Activated effector memory CD4-positive, alpha-beta T cell treated with Interleukin-2 at 50 U/mL for 16 hours (primary cell): ENCODE measurements at regions not wholly inside any gene's neighbourhood (a gene's known extent, or its start where the extent isn't known, plus 50 kb on each side); places are given as distances from the start of the nearest gene placed in this dataset.

Source experiments
- DNase-seq: peaks from one replicate; pipeline ENCODE4 v3.0.0-alpha.2; 2020

DNA sequence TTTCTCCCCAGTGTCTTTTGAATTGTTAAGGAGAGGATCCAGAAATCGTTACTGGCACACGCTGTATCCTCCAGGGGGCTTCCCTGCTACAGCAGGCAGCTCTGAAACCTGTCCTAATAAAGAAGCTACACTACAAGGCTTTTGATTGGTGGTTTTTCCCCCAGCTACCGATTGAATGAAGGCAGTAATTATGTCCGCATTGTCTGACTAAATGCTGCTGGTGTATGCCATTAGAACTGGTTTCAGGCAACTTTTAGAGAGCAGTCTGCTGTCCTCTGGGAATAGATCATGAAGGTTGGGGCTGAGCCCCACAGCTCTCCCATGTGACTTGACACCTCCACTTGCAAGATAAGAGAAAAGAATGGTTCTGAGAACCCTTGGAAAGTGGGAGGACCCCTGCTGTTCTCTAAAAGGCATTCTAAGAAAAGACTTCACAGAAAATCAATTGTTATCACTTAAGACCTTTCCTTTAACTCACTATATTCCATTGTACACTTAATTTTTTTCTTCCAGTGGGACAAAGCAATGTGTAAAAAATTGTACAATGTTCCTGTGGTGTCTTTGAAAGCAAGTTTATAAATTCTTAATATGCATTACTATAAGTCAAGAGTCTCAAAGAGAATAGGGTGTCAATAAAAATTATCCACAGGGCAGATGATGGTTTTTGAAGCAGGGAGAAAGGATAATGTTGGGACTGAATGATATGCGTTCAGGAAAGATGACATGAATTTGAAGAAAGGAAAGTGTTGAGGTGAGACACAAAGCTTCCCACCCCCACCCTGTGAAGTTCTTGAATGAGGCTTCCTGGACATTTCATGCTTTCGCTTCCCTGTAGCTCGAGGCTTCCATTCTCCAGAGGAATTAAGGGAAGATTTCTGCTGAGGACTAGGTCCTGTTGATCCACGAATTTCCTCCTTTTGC, 53.0 kb upstream of the DAZL start:
- no peak for DNase-seq

DNA sequence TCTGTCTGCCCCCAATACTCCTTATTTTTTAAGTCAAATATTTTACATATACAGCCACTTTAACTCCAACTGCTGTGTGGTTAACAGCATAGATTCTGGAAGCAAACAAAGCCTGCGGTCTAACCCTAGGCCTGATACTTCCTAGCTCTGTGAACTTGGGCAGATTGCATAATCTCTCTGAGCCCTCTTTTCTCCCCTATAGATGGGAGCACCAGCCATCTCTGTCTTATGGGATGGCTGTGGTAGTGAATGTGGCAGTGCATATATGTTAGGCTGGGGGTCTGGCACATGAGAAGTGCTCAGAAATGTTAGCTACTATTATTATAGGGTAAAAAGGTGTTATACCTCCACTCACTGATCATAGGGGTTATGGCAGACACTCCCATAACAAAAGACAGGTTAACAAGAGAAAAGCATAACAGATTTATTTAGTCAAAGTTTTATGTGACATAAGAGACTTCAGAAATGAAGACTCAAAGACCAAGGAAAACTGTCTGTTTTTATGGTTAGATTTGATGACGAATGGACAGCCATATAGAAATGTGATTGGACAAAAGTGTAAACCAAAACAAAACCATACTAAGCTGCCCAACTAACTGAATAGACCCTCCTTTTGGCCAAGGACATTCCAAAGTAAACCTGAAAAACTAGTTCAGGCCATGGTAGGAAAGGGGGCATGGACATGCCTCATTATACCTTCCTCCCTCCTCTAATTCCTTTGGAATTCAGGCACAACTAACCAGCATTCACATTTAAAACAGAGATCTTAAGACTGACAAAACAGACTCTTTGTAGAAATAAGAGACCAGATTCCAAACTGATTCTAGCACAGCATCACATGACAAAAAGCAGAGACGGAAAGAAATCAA, 53.9 kb upstream of the DAZL start:
- DNase-seq, result no peak

DNA sequence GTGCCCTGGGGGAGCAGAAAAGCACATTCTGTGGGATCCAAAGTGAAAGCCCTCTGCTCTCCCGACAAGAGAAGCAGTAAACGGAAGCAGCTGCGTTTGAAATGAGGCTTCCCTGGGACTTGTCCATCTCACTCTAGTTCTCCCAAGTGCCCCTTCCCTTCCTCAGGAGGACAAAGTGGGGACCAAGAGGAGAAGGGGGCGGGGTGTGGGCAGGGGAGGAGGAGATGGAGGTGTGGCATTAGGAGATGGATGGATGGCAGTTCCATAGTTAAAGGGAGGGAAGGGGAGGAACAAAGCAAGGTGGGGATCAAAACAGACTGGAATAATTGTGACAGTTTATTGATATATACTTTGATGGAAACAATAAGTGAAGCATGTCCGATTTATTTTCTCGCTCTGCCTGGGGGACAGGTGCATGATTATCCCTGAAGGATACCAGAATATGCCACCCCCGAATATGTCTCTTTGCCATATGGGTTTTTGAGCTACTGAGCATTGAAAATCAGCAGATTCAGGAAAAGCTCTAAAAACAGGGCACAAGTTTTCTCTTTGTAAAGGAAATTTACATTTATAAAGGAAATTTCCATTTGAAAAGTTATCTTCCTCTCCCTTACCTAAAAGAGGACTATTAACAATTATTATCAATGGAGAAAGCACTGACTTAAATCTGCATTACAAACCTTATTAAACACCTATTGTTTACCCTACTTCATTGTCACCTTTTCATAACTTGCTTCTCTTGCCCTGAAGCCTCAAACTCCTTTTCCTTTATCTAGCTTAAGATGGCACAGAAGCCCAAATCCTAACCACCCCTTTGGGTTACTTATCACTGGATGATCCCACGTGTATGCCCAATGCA, 58.9 kb upstream of the DAZL start:
- no peak for DNase-seq

DNA sequence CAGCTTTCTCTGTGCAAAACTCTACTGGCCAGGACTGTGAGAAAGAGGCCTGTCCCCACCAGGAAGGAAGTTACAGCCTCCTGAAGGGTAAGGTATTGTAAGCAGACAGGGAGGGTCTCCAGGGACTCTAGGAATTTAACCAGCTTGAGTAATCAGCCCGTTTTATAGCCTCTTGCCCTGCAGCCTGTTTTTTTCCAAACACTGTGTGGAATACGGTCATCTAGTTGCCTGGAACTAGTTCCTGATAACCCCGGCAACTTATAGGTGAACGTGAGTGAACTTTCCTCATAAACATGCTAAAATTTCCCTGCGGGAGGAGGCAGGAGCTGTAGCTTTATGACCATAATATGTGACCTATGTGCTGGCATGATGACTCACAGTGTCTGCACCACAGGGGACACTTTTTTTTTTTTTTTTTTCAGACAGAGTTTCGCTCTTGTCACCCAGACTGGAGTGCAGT, 60.1 kb upstream of the DAZL start:
- DNase-seq, result no peak

DNA sequence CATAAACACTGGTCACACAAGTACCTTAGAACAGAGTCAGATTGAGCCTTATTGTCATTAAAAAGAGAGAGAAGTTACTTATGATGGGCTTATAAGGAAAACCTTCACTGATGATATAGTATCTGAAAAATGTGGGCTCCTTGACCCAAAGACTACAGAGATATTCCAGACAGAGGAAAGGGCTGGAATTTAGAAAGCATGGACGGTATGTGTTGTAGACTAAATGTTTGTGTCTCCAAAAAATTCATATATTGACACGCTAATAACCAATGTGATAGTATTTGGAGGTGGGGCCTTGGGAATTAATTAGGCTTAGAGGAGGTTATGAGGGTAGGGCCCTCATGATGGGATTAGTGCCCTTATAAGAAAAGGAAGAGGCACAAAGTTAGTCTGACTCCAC, 61.0 kb upstream of the DAZL start:
- DNase-seq, result no peak

DNA sequence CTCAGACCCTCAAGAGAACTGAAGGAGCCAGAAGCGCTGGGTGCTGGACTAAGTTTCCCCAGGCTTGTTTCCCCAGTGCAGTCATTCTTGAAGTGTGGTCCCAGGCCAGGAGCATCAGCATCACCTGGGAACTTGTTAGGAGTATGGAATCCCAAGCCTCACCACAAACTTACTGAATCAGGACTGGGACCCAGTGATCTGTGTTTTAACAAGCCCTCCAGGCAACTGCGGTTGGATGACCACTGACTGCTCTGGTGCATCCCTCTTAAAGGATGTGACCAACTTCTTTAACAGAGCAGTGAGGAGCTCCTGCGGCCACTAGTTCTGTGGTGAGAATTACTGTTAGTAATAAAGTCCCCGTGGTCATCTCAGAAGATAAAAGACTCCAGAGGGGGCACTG, 62.4 kb upstream of the DAZL start:
- DNase-seq, result no peak

DNA sequence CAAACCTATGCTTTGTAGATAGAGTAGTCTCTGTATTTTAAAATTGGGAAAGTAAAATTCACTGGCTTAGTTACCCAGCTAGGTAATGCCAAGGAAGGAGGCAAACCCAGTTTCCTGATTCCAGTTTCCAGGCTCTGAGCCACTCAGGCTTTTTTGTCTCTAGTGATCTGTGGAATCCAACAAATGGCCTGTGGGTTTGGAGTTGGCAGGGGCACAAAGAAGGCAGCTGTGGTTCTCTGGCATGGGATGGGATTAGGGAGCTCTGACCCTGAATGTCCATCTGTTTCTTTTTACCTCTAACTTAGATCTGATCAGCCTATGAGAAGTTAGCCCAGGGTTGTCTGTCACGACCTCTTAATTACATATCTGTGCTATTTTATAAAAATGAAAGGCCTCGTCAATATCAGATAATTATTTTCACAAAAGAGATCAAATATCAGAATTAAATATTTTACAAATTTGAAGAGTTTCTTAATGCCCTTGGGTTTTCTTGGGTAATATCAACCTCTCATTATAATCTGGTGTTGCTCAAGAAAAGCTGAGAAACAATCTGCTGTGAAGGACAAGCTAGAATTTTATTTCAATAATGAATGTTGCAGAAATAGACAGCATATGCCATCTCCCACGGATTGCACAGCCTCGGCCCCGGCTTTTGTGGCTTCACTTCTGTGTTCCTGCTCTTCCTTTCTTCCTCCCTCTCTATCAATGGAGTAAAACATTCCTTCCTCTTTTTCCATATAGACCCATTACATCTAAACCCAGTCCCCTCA, 63.7 kb upstream of the DAZL start:
- DNase-seq, result no peak

DNA sequence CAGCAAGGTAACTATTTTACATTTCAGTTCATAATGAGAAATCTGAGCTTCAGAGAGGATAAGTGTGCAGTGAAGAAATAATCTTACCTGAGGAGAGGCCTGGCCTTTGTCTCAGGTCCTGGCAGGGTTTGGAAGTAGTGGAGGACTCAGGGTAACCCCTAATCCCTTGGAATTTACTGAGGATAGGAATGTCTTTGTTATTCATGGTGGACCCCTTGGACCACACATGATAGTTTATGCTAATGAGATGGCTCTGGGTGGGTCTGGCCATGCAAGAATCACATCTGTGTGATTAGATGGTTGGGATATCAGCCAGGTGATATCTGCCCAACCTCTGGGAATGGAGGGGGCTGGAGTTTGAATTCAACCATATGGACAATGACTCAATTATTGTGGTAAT, 65.0 kb upstream of the DAZL start:
- no peak for DNase-seq

DNA sequence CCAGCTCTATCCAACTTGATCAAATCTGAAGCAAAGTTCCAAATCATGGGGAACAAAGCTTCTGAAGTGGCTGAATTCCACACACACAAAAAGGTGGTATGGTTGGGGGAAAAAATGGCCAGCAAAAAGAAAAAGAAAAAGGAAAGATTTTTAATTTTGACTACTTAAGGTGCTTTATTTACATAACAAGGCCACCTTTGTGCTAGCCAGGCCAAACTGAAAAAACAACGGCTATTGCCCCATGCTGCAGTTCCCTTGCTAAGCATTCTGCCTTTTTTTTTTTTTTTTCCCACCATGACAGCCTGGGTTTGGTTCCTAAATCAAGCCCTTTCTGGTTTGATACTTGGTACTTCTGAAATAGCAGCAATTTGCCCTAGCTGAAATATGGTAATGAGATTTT, 66.5 kb upstream of the DAZL start:
- DNase-seq, result no peak

DNA sequence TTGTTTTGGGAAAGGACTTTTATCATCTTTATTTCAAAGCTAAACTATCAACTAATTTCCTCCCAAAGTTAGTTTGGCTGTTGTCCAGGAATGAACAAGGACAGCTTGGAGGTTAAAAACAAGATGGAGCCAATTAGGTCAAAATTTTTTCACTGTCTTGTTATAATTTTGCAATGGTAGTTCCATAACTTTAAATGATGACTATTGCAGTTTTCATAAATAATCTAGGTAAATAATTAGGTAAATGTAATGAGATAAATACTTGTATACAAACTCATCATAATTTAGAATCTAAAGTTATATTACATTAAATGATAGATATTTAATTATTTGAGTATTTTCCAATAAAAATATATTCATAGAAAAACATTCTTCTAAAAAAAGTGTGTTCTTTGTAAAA, 68.3 kb upstream of the DAZL start:
- no peak for DNase-seq

DNA sequence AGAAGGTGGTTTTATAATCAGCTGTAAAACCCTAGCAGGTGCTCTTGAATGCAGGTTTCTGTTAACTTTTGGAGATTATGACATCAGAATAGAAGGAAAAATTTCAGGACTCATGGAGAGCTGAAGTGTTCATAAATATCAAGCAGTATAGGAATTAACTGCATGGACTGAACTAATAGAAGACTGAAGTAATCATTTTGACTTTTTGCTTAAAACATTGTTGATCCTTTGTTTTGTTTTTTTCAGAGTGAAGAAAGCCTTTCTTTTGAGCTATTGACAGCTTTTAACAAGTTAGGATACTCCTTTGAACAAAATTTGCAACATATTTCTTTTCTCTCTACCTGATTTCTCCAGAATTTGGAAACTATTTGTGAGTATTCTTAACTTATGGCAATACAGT, 70.6 kb upstream of the DAZL start:
- DNase-seq, result no peak

DNA sequence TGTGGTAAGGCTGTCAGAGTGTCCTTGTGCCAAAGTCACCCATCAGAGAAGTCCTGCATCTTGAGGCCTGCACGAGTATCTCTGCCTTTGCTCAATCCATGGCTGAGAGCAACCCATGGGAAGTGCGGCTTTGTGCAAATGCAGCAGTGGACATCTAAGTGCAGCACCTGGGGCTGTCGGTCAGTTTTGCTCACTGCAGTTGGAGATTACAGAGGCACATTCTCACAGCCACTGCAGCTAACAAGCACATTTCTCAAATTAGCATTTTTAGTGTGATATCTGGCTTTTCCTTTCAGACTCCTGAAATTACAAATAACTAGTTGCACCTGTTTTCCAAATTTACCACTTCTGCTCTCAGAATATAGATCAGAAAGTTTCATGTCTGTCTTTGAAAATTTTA, 81.5 kb upstream of the DAZL start:
- DNase-seq, result no peak

DNA sequence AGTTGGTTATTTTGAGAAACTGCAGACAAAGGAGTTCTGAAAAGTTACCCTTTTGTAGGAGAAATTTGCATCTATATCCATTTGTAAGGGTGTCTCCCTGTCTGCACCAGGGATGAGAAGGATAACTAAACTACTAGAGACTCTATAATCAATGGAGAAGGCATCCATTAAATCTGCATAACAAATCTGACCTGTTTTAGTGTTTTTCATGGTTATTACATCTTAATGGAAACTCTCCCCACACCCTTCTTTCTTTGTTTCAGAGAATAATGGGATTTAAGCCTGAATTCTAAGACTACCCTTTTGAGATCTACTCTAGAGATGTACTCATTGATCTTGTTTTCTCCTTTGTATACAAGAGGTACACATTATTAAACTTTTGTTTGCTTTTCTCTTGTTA, 82.0 kb upstream of the DAZL start:
- DNase-seq, result no peak

DNA sequence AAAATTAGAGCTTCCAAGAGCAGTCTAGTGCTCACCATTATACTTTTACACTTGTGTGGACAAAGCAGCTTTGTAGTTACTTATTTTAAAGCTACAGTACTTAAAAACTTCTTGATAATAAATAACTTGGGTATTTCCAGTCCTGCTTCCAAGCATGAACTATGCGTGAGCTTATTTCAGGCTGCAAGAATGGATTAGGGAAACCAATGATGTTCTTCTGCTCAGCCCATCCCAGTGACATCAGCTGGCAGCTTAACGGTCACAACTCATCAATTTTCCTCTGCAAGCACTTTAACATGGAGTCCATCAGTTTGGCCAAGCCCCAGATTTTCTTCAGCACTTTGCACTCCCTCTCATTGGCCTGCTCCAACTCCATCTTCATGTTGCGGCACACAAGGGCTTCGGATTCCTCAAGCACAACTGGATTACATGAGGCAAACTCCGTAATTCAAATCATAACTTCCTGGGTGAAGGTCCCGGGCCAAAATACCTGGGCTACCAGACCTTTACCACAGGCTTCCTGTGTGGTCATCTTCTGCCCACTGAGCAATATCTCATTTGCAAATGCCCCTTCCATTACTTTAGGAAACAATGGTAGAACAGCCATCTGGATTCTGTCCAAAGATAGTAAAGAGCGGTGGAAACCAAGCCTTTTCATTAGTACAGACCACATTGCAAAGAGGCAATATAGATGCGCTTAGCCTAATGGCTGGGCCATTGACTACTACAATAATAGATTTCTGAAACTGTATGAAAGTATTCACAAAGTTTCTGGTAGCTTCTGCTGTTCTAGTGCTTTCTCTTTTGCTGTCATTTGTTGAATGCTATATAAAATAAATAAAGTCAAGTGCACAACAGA, 87.5 kb upstream of the DAZL start:
- no peak for DNase-seq

DNA sequence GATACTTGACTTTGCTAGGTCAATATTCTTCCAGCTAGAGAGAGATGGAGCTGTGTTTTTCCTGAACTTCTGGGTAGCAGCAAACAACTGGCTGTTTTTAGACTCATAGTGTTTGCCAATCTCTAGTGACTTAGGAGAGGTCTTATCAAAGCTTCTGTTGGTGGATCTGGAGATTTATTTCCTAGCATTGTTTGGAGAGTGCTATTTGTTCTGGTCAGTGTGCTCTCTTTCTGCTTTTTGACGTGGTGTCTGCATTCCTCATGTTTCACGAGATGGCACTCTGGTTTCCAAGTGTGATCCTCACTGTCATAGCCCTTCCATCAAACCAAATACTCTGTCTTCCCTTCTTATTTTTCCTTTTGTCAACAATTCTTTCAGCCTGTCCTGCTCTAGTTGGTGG, 88.6 kb upstream of the DAZL start:
- no peak for DNase-seq

DNA sequence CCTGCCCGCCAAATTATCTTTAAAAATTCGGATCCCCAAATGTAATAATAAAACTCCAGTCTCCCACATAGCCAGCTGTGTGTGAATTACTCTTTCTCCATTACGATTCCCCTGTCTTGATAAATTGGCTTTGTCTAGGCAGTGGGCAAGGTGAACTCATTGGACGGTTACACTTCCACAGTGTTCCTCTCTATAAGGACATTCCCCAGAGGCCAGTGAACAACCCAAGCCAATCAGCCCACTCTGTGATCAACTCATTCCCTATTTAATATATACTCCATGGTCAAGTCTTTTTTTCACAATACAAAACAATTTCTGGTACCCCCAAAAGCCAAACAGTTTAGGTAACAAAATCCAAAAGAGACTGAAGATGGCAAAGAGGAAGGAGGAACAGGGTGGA, 90.5 kb upstream of the DAZL start:
- no peak for DNase-seq

DNA sequence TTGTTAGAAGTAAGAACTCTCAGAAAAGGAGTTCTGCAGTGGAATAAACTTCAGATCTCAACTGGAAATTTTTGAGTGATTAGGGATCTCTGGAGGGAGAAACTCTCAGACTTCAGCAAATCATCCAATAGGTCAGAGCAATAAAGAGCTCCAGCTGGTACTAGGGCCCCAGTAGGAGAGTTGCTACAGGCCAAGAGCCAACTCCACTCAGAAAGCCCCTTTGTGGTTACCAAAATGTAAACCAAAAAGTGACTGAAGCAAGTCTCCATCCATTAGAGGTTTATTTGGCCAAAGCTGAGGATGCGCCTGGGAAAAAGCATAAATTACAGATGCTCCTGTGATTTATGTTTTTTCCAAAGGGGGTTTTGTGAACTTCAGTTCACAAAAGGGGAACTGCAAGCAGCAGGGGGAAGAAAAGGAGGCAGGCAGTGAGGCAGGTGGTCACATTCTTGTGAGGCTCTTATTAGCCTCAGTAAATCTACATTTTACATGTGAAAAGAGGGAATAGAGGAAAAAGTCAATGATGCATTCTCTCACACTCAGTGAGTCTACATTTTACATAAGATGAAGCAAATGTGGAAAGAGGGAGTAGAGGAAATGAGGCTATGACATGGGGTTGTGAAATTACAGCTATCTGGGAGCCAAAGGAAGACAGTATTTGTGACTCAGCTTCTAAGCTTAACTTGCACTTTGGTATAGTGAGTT, 92.4 kb upstream of the DAZL start:
- DNase-seq, result no peak

DNA sequence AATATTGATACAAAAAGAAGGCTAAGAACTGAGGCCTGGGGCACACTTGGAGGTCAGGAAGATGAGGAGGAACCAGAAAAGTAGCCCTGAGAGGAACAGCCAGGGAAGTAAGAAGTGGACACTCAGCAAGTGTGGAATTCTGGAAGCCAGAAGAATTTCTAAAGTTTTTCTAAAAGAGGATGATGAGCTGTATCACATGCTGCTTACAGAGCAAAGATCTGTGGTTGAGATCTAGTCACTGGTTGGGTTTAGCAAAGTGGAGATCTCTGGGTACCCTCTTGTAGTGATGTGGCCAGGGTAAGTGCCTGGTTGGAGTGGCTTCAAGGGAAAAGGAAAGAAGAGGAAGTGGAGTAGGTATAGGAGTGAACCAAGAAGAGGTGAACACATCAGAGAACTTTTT, 95.4 kb upstream of the DAZL start:
- DNase-seq, result no peak

DNA sequence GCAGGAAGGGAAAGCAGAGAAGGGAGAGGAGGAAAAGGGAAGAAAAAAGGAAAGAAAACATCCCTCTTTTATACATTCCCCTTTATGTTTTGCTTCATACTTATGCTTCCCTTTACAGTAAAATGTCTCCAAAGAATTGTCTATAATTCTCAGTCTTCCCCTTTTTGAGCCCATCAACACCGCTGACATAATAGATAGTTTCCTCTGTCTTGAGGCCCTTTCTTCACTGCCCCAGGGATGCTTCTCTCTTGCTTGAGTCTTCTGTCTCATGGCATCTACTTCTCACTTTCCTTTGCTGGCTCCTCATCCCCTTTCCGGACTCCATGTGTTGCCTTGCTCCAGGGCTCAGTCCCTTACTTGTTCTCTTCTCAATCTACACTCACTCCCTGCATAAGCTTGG, 99.7 kb upstream of the DAZL start:
- no peak for DNase-seq

DNA sequence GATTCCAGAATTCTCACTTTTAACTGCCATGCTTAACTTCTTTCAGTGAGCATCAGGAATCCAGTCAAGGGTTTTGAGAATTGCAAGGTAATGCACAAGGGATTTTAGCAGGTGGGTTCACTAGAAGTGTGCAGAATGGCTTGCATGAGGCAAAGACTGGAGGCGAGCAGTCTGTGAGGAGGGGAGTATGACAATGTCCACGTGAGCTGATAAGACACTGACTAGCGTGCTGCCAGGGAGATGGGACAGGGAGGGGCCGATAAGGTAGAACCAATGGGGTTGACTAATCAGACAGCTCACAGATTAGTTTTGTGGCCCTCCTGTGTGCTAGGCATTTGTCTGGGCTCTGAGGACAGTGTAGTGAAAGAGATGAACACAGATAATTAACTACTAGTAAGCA, 102.0 kb upstream of the DAZL start:
- no peak for DNase-seq

DNA sequence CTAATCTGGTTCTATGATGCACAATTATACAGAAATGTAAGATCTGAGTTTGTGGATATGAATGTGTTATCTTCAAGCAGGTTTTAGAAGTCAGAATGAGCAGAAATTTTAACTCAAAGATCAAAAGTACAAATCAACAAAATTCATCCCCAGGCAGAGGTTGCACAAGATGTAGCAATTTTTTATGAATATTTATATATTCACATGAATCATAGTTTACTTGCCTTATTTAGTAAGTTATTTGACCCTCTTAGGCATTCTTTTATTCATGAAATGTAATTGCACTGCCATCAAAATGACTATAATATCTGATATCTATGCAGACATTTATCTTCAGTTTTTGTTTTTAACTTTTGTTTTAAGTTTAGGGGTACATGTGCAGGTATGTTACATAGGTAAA, 103.1 kb upstream of the DAZL start:
- DNase-seq, result no peak
